ENCODE measurements at regions not wholly inside any gene's neighbourhood (a gene's known extent, or its start where the extent isn't known, plus 50 kb on each side); places are given as distances from the start of the nearest gene placed in this dataset.

- no peak for DNase-seq (ENCODE audit: low read depth, low spot score)
- no peak overlapping the region for H3K27ac ChIP-seq
These were observed 53.7 kb upstream of the ZNF32 start for GRCh38 chr10:43702213-43702935.

DNA sequence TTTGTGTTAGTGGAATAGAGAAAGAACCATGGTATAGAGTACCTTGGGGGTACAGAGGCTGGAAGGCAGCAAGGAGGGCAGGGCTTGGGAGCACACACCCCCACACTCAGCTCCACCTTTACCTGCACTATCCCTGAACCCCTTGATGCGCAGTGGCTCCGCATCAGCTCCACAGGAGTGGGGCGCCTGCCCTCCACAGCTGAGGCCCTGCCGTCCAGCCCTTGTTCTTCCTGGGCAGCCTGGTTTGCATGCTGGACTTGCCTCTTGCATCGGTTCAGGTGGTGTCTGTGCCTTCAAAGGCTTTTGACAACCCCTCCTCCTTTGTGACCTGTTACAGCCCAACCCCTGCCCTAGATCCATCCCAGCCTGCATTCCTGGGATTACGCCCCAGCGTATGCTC lies 52.6 kb upstream of the ZNF32 start:
- H3K27ac ChIP-seq: no peak overlapping the region
- no peak for DNase-seq (ENCODE audit: low read depth, low spot score)

DNA sequence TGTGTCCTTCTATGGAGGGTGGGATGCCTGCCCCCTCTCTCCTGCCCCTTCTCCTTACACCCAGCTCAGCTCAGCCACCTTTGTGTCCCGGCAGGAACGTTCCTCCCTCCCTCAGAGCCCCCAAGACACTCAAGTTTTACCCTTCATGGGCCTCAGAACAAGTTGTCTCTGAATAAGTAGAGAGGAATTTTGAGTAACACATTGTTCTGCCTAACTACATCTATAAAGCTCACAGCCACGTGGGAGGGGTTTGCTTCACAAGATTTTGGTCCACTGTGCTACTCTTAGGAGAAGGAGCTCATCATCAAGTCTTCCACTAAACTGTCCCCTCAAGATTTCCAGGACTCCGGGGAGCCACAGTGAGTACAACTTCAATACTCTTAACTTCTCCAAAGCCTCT lies 51.6 kb upstream of the ZNF32 start:
- no peak for DNase-seq (ENCODE audit: low read depth, low spot score)
- H3K27ac ChIP-seq: no peak overlapping the region

DNA sequence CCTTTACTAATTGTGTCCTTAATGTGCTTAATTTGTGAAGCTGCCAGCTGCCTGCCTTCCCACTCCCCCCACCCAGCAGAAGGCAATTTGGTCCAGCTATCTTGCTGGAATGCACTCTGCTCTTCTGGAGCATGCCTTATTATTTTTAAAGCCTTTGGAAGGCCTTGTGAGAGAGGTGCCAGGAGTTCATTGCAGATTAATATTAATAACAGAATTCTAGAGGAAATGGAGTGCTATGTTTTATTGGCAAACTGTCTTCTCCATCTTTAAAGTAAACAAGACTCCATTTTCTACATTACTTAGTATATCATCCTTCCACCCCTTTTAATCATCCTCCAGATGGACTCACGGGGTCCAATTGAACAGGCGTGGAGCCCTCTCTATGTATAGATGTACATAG lies 50.8 kb upstream of the ZNF32 start:
- no peak overlapping the region for H3K27ac ChIP-seq
- no peak for DNase-seq (ENCODE audit: low read depth, low spot score)

Data from epithelial cell of prostate (primary cell).